Astrocyte (in vitro differentiated cells and primary cell): ENCODE measurements at regions not wholly inside any gene's neighbourhood (a gene's known extent, or its start where the extent isn't known, plus 50 kb on each side); places are given as distances from the start of the nearest gene placed in this dataset.

ENCODE experiments used
- DNase-seq: peaks from one replicate; pipeline ENCODE4 v3.0.0-alpha.2; 2010; ENCODE audit warnings: low read depth
- FAIRE-seq: peaks from 2 replicates; lab custom pipeline; 2011; peaks lifted over from hg19 to GRCh38; lab: Jason Lieb, UNC
- H2AFZ ChIP-seq: 2 replicates; pipeline ENCODE4 v1.6.0; 2012; ENCODE audit warnings: low read depth, low read length, inconsistent platforms
- H3K27ac ChIP-seq: 2 replicates; pipeline ENCODE4 v1.5.1; 2011; ENCODE audit warnings: low read depth, low read length, inconsistent platforms
- H3K27me3 ChIP-seq: 2 replicates; pipeline ENCODE4 v1.6.0; 2011; ENCODE audit warnings: low read length, inconsistent platforms; ENCODE audit not compliant: insufficient read depth
- H3K36me3 ChIP-seq: 2 replicates; pipeline ENCODE4 v1.5.1; 2011; ENCODE audit warnings: low read length, inconsistent platforms; ENCODE audit not compliant: insufficient read depth
- H3K4me1 ChIP-seq: 2 replicates; pipeline ENCODE4 v1.5.1; 2011; ENCODE audit warnings: low read length, inconsistent platforms; ENCODE audit not compliant: insufficient read depth
- H3K4me2 ChIP-seq: 2 replicates; pipeline ENCODE4 v1.6.0; 2012; ENCODE audit warnings: low read length, inconsistent platforms
- H3K4me3 ChIP-seq: 2 replicates; pipeline ENCODE4 v1.5.1; 2011; ENCODE audit warnings: low read depth, mild to moderate bottlenecking, low read length, inconsistent platforms; ENCODE audit not compliant: insufficient read depth
- H3K79me2 ChIP-seq: 2 replicates; pipeline ENCODE4 v1.6.0; 2012; ENCODE audit warnings: mild to moderate bottlenecking, low read length, inconsistent platforms; ENCODE audit not compliant: insufficient read depth
- H3K9ac ChIP-seq: 2 replicates; pipeline ENCODE4 v1.6.0; 2012; ENCODE audit warnings: mild to moderate bottlenecking, low read length, inconsistent platforms
- H3K9me3 ChIP-seq: 2 replicates; pipeline ENCODE4 v1.5.1; 2012; ENCODE audit warnings: low read depth, mild to moderate bottlenecking, low read length, inconsistent platforms; ENCODE audit not compliant: insufficient read depth
- H4K20me1 ChIP-seq: 2 replicates; pipeline ENCODE4 v1.6.0; 2012; ENCODE audit warnings: low read length, inconsistent platforms; ENCODE audit not compliant: insufficient read depth
- H3K27ac Mint-ChIP-seq: one replicate; pipeline ENCODE4 v1.8.0; 2021; ENCODE audit warnings: mild to moderate bottlenecking, mixed read lengths; ENCODE audit not compliant: unreplicated experiment
- H3K27me3 Mint-ChIP-seq: one replicate; pipeline ENCODE4 v1.8.0; 2021; ENCODE audit warnings: low read depth, mixed read lengths; ENCODE audit not compliant: unreplicated experiment
- H3K36me3 Mint-ChIP-seq: one replicate; pipeline ENCODE4 v1.8.0; 2021; ENCODE audit warnings: low read depth, mixed read lengths; ENCODE audit not compliant: unreplicated experiment
- H3K4me1 Mint-ChIP-seq: one replicate; pipeline ENCODE4 v1.8.0; 2021; ENCODE audit warnings: low read depth, mixed read lengths; ENCODE audit not compliant: unreplicated experiment
- H3K4me3 Mint-ChIP-seq: one replicate; pipeline ENCODE4 v1.8.0; 2021; ENCODE audit warnings: mild to moderate bottlenecking, moderate library complexity, mixed read lengths; ENCODE audit not compliant: unreplicated experiment
- H3K9me3 Mint-ChIP-seq: one replicate; pipeline ENCODE4 v1.8.0; 2021; ENCODE audit warnings: mild to moderate bottlenecking, mixed read lengths; ENCODE audit not compliant: unreplicated experiment
- CTCF ChIP-seq: IDR thresholded peaks from 2 replicates; pipeline ENCODE4 v1.5.1; 2011; ENCODE audit warnings: low read depth, mild to moderate bottlenecking, inconsistent platforms, low read length, moderate library complexity; ENCODE audit not compliant: insufficient read depth
- EZH2 ChIP-seq: IDR thresholded peaks from 2 replicates; pipeline ENCODE4 v1.6.1; 2012; ENCODE audit warnings: mild to moderate bottlenecking, low read length, inconsistent platforms; ENCODE audit not compliant: insufficient read depth

GRCh38 chr15:87207990-87208580 lies 1048.5 kb downstream of the NTRK3 start:
- TF ChIP-seq CTCF (no peak), EZH2 (no peak)
- Histone ChIP-seq H3K27me3 (no peaks in the 10 kb centered on the region), H3K9ac (no peak overlapping the region), H3K4me1 (peaks cover 6% of the 10 kb centered on the region), H3K36me3 (no peaks in the 10 kb centered on the region), H3K9me3 (no peaks in the 10 kb centered on the region), H2AFZ (no peak overlapping the region), H3K79me2 (no peaks in the 10 kb centered on the region), H3K4me3 (no peak overlapping the region), H4K20me1 (no peaks in the 10 kb centered on the region), H3K27ac (peak overlapping the region; percentile 68), H3K4me2 (no peak overlapping the region)
- no peak overlapping the region for H3K4me3 Mint-ChIP-seq
- peaks cover 8% of the 10 kb centered on the region for H3K4me1 Mint-ChIP-seq
- FAIRE-seq (peak; percentile 78), DNase-seq (peak; percentile 86)
- H3K27ac Mint-ChIP-seq: peak overlapping the region; percentile 77
- H3K36me3 Mint-ChIP-seq: no peaks in the 10 kb centered on the region
- H3K9me3 Mint-ChIP-seq: no peaks in the 10 kb centered on the region
- H3K27me3 Mint-ChIP-seq: no peaks in the 10 kb centered on the region

- Histone ChIP-seq H3K4me3 (no peak overlapping the region), H3K79me2 (no peaks in the 10 kb centered on the region), H2AFZ (no peak overlapping the region), H3K4me2 (no peak overlapping the region), H3K9ac (no peak overlapping the region), H4K20me1 (no peaks in the 10 kb centered on the region), H3K4me1 (peaks cover 6% of the 10 kb centered on the region), H3K27ac (peak overlapping the region; percentile 68), H3K27me3 (no peaks in the 10 kb centered on the region), H3K9me3 (no peaks in the 10 kb centered on the region), H3K36me3 (no peaks in the 10 kb centered on the region)
- no peak overlapping the region for H3K27ac Mint-ChIP-seq
- no peaks in the 10 kb centered on the region for H3K36me3 Mint-ChIP-seq
- FAIRE-seq: no peak
- H3K4me3 Mint-ChIP-seq: no peak overlapping the region
- H3K27me3 Mint-ChIP-seq: no peaks in the 10 kb centered on the region
- DNase-seq: no peak
- no peaks in the 10 kb centered on the region for H3K9me3 Mint-ChIP-seq
- peaks cover 8% of the 10 kb centered on the region for H3K4me1 Mint-ChIP-seq
- TF ChIP-seq CTCF (no peak), EZH2 (no peak)
These were observed 1049.3 kb downstream of the NTRK3 start for GRCh38 chr15:87207251-87207650.

GRCh38 chr15:87201986-87202385 lies 1054.6 kb downstream of the NTRK3 start:
- Histone ChIP-seq H3K4me3 (no peak overlapping the region), H4K20me1 (no peaks in the 10 kb centered on the region), H3K4me1 (no peaks in the 10 kb centered on the region), H2AFZ (no peak overlapping the region), H3K79me2 (no peaks in the 10 kb centered on the region), H3K27me3 (no peaks in the 10 kb centered on the region), H3K27ac (no peak overlapping the region), H3K36me3 (no peaks in the 10 kb centered on the region), H3K4me2 (no peak overlapping the region), H3K9me3 (no peaks in the 10 kb centered on the region), H3K9ac (no peak overlapping the region)
- Mint-ChIP-seq H3K9me3 (no peaks in the 10 kb centered on the region), H3K4me1 (no peaks in the 10 kb centered on the region), H3K4me3 (no peak overlapping the region), H3K27me3 (no peaks in the 10 kb centered on the region), H3K27ac (no peak overlapping the region), H3K36me3 (no peaks in the 10 kb centered on the region)
- TF ChIP-seq EZH2 (no peak), CTCF (no peak)
- FAIRE-seq (no peak), DNase-seq (no peak)
